Endothelial cell of umbilical vein (primary cell): ENCODE measurements at regions not wholly inside any gene's neighbourhood (a gene's known extent, or its start where the extent isn't known, plus 50 kb on each side); places are given as distances from the start of the nearest gene placed in this dataset.

Source experiments
- BruUV-seq: library from RNA; stranded (reverse); fragments of 400-500 nt; replicated peaks from 2 replicates; lab custom pipeline; 2021; lab: Mats Ljungman, UMichigan
- CTCF ChIA-PET: fragments of 300-600, 350-600 bp; sonication (Branson Sonifier 250); formaldehyde crosslinking; loops from one replicate; lab custom pipeline; 2021; ENCODE audit warnings: antibody characterized with exemption, inconsistent platforms; lab: Charles Lee
- POLR2A ChIA-PET: fragments of 300-600, 350-600 bp; sonication (Branson Sonifier 250); formaldehyde crosslinking; loops from one replicate; lab custom pipeline; 2021; ENCODE audit warnings: antibody characterized with exemption, inconsistent platforms; lab: Charles Lee
- DNase-seq: peaks from one replicate; pipeline ENCODE4 v3.0.0-alpha.2; 2011; ENCODE audit warnings: low read depth, low spot score
- FAIRE-seq: peaks from 2 replicates; lab custom pipeline; 2011; peaks lifted over from hg19 to GRCh38; lab: Jason Lieb, UNC
- H2AFZ ChIP-seq: 2 replicates; pipeline ENCODE4 v1.6.0; 2012; ENCODE audit warnings: low read depth, low read length, control low read depth, inconsistent platforms
- H3K27ac ChIP-seq: 2 replicates; pipeline ENCODE4 v1.5.1; 2011; ENCODE audit warnings: low read depth, mild to moderate bottlenecking, control low read depth, low read length, moderate library complexity; ENCODE audit not compliant: insufficient read depth
- H3K27me3 ChIP-seq, 2 experiments: 2 replicates each; pipeline versions ENCODE4 v1.6.0 to v1.6.1; 2011; ENCODE audit warnings: low read length in 2 of 2, mixed read lengths in 1 of 2; ENCODE audit not compliant: control insufficient read depth in 2 of 2, insufficient read depth in 2 of 2
- H3K36me3 ChIP-seq, 2 experiments: 2 replicates in 1 of 2; 3 replicates in 1 of 2; pipeline ENCODE4 v1.5.1; 2011; ENCODE audit warnings: low read length in 2 of 2, mild to moderate bottlenecking in 1 of 2, moderate library complexity in 1 of 2; ENCODE audit not compliant: control insufficient read depth in 2 of 2, insufficient read depth in 2 of 2; ENCODE audit errors: extremely low read depth in 1 of 2
- H3K4me1 ChIP-seq: 3 replicates; pipeline ENCODE4 v1.5.1; 2011; ENCODE audit warnings: mild to moderate bottlenecking, low read length; ENCODE audit not compliant: control insufficient read depth, insufficient read depth; ENCODE audit errors: extremely low read depth
- H3K4me2 ChIP-seq: 2 replicates; pipeline ENCODE4 v1.6.1; 2011; ENCODE audit warnings: low read length, control low read depth, mixed read lengths; ENCODE audit not compliant: insufficient read depth
- H3K4me3 ChIP-seq, 3 experiments: fragments of 200-600 bp in 1 of 3; sonication (generic), shearing (Covaris generic) in 1 of 3; replicated peaks in 1 of 3; 2 replicates each; pipeline ENCODE4 v1.5.1; 2011 to 2016; ENCODE audit warnings: control low read depth in 3 of 3, low read length in 3 of 3, mild to moderate bottlenecking in 2 of 3, inconsistent platforms in 1 of 3, low read depth in 1 of 3, moderate library complexity in 1 of 3; ENCODE audit not compliant: insufficient read depth in 1 of 3
- H3K79me2 ChIP-seq: 2 replicates; pipeline ENCODE4 v1.6.0; 2012; ENCODE audit warnings: low read length, inconsistent platforms; ENCODE audit not compliant: control insufficient read depth, insufficient read depth
- H3K9ac ChIP-seq: replicated peaks from 2 replicates; pipeline ENCODE3; 2011; ENCODE audit warnings: low read length, control low read depth; ENCODE audit not compliant: insufficient read depth; ENCODE audit errors: extremely low read depth
- H3K9me1 ChIP-seq: replicated peaks from 3 replicates; pipeline ENCODE4 v1.6.0; 2011; ENCODE audit warnings: mild to moderate bottlenecking, low read length; ENCODE audit not compliant: control insufficient read depth, insufficient read depth; ENCODE audit errors: extremely low read depth
- H3K9me3 ChIP-seq: replicated peaks from 2 replicates; pipeline ENCODE4 v1.5.1; 2012; ENCODE audit warnings: low read length, inconsistent platforms; ENCODE audit not compliant: control insufficient read depth, insufficient read depth
- H4K20me1 ChIP-seq: replicated peaks from 2 replicates; pipeline ENCODE3; 2011; ENCODE audit warnings: mild to moderate bottlenecking, low read length; ENCODE audit not compliant: control insufficient read depth, insufficient read depth; ENCODE audit errors: extremely low read depth
- CTCF ChIP-seq, 2 donors: IDR thresholded peaks; 1 replicate in 1 of 2; 2 replicates in 1 of 2; pipeline ENCODE4 v1.5.1; 2011; ENCODE audit warnings: low read length in 2 of 2, mild to moderate bottlenecking in 2 of 2, moderate library complexity in 2 of 2, control low read depth in 1 of 2, inconsistent platforms in 1 of 2, low read depth in 1 of 2; ENCODE audit not compliant: insufficient read depth in 1 of 2; ENCODE audit errors: extremely low read depth in 1 of 2
- EZH2 ChIP-seq: IDR thresholded peaks from 2 replicates; pipeline ENCODE4 v1.6.1; 2012; ENCODE audit warnings: borderline replicate concordance, low read depth, mild to moderate bottlenecking, moderate library complexity, low read length, inconsistent platforms; ENCODE audit not compliant: severe bottlenecking
- FOS ChIP-seq: IDR thresholded peaks from 2 replicates; pipeline ENCODE4 v1.6.1; 2011; ENCODE audit warnings: mild to moderate bottlenecking, low read length, moderate library complexity, borderline replicate concordance; ENCODE audit not compliant: insufficient read depth
- MAX ChIP-seq: IDR thresholded peaks from 2 replicates; pipeline ENCODE4 v1.6.1; 2011; ENCODE audit not compliant: insufficient read depth, insufficient read length
- POLR2A ChIP-seq: IDR thresholded peaks from 2 replicates; pipeline ENCODE4 v1.6.1; 2012; ENCODE audit warnings: low read depth, mild to moderate bottlenecking, control low read depth, low read length
- POLR2AphosphoS5 ChIP-seq: IDR thresholded peaks from 2 replicates; pipeline ENCODE4 v1.6.1; 2012; ENCODE audit warnings: low read depth, mild to moderate bottlenecking, control low read depth, low read length, moderate library complexity; ENCODE audit not compliant: insufficient read depth
- dilution Hi-C: fragments of 300-500 bp; cut with MboI; formaldehyde crosslinking; loops from one replicate; pipeline ENCODE4 v1.15.0; 2019; ENCODE audit warnings: low sequenced_read_pairs; ENCODE audit not compliant: extremely low pct_ligation_motif_present
- intact Hi-C: fragments of 100-400 bp; cut with micrococcal nuclease; formaldehyde crosslinking; loops from one replicate; pipeline ENCODE4 v1.10.0; 2022

- Histone ChIP-seq H3K4me2 (no peak overlapping the region), H3K4me3 (no peak overlapping the region), H3K36me3 (no peaks in the 10 kb centered on the region), H3K9ac (no peak overlapping the region), H3K9me1 (no peaks in the 10 kb centered on the region), H3K27me3 (no peaks in the 10 kb centered on the region), H3K9me3 (no peaks in the 10 kb centered on the region), H3K4me1 (peaks cover 9% of the 10 kb centered on the region), H4K20me1 (no peaks in the 10 kb centered on the region), H3K27ac (no peak overlapping the region), H2AFZ (no peak overlapping the region), H3K79me2 (no peaks in the 10 kb centered on the region)
- TF ChIP-seq CTCF (IDR thresholded peaks at IDR 0.05; ENCODE audit: extremely low read depth in 1 of 2, insufficient read depth in 1 of 2, low read depth in 1 of 2, low read length in 2 of 2) = no peak
- TF ChIP-seq MAX = no peak
- TF ChIP-seq POLR2AphosphoS5 = no peak
- TF ChIP-seq EZH2 = no peak
- TF ChIP-seq POLR2A = no peak
- TF ChIP-seq FOS = no peak
- intact Hi-C loops = no loop called here
- POLR2A ChIA-PET = no interaction called here
- no peak for DNase-seq
- no peak for FAIRE-seq
- CTCF ChIA-PET = interaction anchor here (0.9 kb wide), 1 partner anchor 15 kb away, joined by 4 read pairs; no protein-coding TSS in a partner anchor
- dilution Hi-C loops = no loop called here
- BruUV-seq = no TSS peak
Observed at GRCh38 chr11:69963533-69964246, 114.4 kb upstream of the ANO1 start.
